Stimulated activated CD4-positive, alpha-beta T cell treated with anti-CD3 and anti-CD28 coated beads, Interleukin-1b, Interleukin-23, amount 100 ng/mL, for 4 hours (primary cell): ENCODE measurements at regions not wholly inside any gene's neighbourhood (a gene's known extent, or its start where the extent isn't known, plus 50 kb on each side); places are given as distances from the start of the nearest gene placed in this dataset.

Experiments used
- DNase-seq, 2 donors: peaks; one replicate each; pipeline ENCODE4 v3.0.0-alpha.2; 2020; ENCODE audit warnings: low read depth in 2 of 2

DNA sequence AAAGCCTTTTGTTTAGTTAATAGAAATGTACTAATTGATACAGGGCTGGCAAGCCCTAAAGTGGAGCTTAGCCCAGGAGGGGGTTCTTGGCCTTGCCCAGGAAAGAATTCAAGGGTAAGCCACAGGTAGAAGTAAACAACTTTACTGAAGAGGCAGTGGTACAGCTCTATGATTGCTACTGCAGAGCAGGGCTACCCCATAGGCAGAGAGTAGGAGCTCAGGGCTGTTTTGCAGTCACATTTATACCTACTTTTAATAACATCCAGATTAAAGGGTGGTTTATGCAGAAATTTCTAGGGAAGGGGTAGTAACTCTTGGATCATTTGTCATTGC is 680.4 kb upstream of the GJE1 start:
- DNase-seq = no peak

DNA sequence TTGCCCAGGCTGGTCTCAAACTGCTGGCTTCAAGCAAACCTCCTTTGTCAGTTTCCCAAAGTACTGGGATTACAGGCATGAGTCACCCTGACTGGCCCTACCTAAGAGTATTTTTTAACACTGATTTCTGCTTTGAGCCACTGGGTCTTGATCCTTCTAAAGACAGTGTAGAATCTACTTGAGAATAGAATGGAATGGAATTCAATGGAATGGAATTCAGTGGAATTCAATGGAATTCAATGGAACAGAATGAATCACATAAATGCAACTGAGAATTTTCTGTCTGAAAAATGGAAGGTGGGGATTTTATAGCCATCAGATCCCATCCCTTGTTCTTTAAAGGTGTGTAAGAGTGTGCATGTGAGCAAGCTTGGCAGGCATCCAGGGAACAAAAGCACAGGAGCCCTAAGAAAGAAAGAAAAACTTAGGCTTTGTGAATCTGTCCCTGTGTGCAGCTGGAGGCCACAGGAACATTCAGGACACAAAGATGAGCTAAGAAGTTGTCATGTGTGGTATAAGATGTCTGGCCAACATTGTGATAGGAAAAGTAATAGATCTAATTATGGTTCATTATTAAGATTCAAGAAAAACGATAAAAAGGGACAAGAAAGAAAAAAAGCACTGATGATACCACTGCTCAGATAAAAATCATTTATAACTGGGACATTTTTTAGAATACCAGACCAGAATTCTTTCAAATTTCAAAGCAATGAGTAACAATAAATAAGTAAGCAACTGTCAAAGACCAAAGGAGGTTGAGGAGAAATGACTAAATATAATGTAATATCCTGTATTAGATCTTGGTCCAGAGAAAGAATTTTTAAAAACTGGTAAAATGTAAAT is 681.0 kb upstream of the GJE1 start:
- DNase-seq = no peak

DNA sequence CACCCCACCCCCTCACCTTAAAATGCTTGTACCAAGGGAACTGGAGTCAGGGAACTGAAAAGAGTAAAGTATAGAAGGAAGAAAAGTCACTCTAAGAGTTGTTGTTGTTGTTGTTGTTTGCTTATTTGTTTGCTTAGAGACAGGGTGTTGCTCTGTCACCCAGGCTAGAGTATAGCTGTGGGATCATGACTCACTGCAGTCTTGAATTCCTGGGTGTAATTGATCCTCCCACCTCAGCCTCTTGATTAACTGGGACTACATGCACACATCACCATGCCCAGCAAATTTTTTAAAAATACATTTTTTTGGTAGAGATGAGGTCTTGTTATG is 681.6 kb upstream of the GJE1 start:
- DNase-seq = no peak

DNA sequence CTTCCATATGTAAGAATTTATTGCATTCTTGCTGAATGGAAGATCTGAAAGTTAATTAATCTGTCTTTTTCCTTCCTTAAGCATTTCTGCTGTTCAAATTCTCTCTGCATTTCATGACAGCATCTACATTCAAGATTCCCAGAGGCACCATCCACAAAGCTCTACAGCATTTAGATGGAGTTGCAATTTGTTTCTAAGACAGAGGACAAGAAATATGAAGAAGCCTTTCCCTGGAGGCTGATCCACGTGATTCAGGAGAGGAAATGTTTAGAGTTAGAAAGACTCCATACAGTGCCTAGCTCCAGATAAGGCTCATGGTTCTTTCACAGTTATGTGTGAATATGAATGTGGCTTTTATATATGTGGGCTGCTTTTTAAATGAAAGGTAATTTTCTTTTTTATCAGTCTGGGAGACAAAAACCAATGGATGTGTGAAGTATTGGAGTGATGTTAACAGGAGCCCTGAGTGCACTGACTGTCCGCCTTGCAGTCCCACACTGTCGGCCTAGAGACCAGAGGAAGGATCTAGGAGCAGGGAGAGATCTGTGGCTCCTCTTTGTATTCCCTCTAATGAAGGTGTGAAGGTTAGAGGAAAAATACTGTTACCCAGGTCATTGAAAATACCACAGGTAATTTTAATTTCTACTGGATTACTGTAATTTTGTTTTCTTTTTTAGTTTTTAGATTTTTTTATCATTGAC is 686.6 kb upstream of the GJE1 start:
- no peak for DNase-seq

DNA sequence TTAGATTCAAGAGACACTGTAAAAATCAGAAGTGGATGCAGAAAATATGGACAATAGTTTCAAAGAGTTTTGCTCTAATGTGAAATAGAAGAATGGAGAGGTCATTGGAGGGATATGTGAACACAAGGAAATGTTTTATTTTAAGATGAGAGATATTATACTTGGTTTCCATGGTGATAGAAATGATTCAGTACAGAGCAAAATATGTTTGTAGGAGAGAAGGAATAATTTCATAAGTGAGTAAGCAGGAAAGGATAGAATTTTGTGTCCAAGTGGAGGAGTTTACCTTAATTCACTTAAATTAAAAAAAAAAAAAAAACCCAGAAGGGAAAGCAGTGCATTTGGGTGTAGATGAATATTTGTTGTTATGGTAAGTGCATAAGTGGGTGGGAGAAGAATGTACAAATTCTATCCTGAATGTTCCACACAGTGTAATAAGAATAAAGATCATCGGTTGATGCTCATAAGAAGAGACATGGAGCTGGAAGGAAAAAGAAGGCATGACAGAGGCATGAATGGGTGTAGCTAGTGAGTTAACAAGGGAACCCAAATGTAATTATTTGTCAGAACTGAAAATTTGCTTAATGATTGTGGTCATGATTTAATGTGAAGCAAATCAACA is 688.9 kb upstream of the GJE1 start:
- DNase-seq = no peak

DNA sequence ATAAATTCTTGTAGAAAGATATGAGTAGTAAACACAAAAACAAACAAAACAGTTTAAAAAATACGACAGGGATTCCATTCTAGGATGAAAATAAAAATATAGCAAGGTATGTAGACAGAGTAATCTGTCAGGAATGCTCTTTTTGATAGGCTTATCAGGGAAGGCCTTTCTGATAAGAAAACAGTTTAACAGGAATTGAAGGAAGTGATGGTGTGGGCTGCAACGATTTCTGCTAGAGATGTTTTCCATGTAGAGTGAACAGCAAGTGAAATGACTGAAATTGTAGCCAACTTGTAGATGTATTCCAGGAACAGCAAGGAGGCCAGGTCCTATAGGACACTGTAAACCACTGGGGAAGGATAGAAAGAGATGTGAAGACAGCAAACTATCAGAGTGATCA is 689.7 kb upstream of the GJE1 start:
- no peak for DNase-seq

DNA sequence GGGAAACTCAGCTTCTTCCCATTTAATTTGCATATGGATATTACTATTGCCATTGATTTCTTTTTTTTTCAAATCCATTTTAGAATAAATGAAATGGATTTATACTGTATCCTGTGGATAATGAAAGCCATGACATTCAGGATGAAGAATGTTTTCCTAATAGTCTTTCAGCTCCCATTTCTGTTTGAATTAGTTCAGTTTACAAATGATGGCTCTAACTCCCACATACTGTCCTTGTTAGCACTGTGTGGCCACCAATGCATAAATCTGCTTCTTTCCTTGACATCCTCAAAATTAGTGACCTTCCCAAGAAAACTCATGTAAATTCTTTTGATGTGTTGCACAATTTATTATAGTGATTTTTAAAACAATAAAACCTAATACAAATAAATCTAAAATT is 693.2 kb upstream of the GJE1 start:
- no peak for DNase-seq

DNA sequence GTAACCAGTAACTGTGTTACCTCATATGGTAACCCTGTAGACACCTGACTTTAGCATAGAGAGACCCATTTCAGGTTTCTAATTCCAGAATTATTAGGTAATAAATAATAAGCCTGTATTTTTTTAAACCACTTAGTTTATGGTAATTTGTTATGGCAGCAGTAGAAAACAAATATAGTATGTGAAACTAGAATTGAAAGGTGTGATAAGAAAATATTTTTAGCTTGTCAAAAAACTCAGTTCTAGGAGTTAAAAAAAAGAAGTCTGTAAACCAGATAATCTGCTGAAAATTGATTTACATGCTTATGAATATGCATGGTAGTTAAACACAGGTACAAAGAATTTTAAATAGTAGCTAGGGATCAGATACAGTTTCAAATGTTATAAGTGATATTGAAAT is 695.0 kb upstream of the GJE1 start:
- no peak for DNase-seq

DNA sequence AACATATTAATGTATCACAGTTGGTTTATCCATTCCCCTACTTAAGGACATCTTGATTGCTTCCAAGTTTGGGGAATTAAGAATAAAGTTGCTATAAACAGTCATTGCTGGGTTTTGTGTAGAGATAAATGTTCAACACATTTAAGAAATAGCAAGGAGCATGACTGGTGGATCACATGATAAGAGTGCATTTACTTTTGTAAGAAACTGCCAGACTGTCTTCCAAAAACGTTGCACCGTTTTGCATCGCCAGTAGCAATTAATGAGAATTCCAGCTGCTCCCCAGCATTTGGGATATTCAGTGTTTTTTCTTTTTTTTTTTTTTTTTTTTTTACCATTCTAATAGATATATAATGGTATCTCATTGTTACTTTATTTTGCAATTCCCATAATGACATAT is 695.7 kb upstream of the GJE1 start:
- no peak for DNase-seq

DNA sequence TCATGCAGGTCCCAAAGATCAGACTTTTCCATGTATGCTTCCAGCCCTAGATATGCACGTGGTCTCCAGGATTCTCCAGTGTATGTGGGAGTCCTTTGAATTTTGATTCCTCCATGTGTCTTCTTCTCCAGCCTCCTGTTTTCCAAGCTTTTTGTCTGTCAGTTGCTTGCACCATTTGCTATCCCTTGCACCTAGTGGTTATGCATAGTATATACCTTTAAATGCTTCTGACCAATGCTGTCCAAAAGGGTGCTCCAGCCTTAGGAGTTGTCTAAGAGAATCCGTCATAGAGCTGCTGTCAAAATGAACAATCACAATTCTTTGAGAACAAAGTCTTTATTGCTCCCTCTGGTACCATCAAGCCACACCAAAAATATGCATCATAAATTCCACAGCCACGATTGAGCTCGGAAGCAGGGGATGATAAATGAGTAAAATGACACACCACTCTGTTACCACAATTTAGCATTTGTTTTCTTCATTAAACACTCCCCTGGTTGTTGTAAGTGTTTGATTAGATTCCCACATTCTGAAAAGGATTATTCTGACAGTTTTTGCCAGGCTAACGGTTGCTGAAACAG is 706.2 kb upstream of the GJE1 start:
- DNase-seq = no peak

DNA sequence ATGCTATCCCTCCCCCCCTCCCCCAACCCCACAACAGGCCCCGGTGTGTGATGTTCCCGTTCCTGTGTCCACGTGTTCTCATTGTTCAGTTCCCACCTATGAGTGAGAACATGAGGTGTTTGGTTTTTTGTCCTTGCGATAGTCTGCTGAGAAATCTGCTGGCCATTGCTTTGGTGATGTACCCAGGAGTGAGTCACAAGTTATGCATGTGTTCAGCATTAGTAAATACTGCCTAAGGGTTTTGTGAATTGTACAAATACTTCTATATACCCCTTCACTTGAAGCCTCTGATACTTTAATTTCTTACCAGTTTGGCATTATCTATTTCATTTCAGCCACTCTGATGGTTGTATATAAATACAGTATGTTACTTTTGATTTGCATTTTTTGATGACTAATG is 711.3 kb upstream of the GJE1 start:
- DNase-seq = no peak

DNA sequence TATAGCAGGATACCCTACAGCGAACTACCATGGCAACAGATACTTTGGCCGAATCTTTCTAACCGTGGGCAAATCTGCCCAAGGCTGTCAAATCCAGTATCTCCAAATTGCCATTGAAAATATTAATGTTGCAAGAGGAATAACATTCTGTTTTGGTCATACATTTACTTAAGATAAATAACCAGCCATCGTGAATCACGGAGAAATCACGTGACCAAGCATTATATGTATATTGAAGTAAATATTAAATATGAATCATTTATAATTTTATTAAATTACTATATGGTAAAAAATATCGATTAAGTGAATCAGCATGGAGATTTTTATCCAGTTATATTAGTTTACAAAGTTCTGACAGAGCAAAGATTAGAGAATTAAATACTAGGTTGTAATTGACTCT is 714.6 kb upstream of the GJE1 start:
- no peak for DNase-seq

DNA sequence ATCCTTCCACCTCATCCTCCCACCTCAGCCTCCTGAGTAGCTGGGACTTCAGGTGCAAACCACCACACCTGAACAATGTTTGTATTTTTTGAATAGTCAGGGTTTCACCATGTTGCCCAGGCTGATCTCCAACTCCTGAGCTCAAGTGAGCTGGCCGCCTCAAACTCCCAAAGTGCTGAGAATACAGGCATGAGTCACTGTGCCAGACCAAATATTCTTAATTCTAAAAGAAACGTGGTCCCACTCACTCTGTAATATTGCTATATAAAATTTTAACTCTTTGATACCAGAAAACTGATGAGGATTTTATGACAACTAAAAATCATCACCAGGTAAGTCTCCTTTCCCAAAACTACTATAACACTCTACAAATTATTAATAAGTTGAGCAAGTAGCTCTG is 716.8 kb upstream of the GJE1 start:
- DNase-seq = no peak

DNA sequence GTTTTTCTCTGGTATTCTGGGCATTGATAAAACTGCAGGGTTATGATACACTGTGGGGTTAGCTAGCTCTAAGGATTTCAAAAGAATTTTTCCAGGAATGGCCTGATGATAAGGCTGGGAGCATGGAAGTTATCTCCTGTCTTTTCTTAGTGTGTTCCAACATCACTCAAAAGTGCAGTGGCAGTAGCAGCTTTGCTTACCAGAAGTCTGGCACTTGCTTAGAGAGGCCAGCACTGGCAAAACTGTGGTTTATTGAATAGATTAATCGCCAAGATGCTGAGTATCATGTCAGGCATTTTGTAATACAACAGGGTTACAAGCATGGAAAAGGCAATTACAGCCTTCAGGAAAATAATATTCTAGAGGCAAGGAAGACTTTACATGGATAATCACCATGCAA is 719.5 kb upstream of the GJE1 start:
- no peak for DNase-seq

DNA sequence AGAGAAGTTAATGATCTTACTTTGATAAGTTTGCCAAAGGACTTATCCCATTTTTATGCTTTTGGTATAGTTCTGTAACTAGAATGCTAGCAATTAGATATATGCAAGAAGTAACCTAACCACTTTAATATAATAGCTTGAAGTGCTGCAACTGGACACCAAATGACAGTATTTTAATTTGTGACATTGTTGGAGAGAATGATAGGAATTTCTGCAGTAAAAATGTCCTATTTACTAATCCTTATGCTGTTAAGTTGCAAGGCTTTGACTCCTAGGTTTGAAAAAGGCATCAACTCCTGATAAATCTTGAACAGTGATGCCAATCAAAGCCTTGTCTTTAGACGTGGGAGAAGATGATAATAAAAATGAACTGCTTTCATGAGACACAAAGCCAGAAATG is 726.0 kb upstream of the GJE1 start:
- no peak for DNase-seq

DNA sequence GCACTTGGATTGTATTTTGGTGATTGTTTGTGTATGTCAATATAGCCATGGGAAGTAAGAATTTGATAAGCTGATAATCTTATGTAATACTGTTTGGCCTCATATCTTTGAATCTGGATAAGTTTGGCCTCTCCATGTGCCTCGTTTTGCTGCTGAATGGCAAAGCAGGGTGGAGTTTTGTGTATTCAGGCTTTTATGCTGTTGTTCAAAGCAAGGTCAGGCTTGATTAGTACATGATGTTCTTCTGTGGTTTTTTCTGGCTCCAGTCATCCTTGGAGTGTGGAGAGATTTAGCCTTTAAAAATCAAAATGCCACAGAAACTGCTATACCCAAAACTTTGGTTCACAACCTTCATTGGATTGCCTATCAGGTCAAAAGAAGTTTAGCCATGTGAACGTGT is 728.9 kb upstream of the GJE1 start:
- DNase-seq = no peak

DNA sequence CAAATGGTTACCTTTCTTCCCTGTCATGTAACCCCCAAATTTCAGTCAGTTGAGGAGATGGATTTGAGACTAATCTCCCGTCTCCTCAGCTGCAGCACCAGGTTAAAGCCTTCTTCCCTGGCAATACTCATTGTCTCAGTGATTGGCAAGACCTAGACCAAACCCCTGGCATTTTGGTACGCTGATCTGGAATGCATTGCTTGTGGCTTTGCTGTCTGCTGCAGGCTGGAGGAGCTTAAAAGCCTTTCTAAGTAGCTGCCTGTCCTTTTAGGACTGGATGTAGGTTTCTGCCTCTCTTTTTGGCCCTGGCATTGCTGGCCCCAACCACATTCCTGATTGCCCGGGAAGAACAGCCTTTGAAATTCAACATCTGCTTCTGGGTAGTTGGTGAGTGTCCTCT is 729.6 kb upstream of the GJE1 start:
- DNase-seq = no peak

DNA sequence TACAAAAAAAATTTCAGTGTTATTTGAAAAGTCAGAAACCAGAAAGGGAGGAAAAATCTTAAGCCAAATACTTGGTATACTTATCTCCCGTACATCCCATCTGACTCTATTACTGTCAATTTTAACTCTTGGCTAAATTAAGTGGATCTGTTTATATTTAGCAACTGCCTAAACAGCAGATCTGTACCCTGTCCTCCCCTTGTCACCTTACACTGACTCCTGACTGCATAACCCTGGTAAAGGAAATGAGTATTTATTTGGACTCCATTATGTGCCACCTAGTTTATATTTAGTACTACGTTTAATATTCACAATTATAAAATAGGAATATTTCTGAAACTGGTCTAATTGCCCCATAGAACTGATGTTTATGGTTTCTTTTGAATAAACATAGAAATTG is 730.2 kb upstream of the GJE1 start:
- no peak for DNase-seq

DNA sequence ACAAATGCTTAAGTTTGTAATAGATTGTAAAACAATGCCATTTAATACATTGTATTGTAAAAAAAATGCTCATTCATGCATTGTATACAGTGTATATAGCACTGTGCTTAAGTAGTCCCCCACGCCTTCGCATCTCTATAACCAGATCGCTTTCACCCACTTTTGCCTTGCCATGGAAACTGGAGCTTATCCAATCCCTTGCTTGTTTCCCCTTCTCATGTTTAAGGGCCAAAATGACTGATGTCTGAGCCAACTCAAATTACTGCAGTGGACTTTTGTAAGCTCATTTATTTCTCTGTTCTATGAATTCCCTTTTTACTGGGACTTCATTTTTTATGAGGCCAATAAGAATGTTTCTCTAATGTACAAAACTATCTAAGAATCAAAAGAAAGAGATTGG is 730.9 kb upstream of the GJE1 start:
- DNase-seq = no peak

DNA sequence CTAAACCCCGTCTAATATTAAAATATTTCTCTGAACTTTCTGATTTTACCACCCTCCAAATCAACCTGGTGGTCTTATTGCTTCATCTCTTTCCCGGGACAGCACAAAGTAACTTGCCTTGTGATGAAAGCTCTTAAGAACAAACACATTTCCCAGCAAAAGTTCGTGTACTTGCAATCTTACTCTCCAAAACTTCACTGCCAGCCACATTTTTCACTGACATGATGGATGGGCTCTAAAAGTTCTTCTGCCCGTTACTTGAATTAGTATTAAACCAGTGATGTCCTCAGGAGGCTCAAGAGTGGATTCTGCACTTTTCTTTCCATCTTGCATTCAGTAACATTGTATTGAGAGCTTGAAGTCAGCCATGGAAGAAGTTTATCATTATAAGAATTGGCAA is 731.6 kb upstream of the GJE1 start:
- no peak for DNase-seq

DNA sequence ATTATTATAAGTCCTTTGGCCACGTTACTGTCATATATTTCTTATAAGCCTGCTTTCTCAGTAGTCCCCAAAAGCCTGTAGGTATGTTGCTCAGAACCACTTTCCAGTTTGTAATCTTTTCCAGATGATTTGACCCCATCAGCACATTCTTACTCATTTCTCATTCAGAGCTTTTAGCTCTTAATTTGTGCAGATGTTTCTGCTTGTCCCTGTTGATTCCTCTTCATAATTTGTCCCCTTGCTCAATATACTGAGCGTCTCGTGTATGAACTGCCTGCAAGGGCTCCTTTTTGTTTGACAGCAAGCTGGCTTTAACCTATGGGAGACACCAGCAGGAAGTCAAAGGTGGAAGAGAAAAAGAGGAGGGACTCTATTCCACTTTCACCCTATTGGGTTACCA is 733.8 kb upstream of the GJE1 start:
- DNase-seq = no peak

DNA sequence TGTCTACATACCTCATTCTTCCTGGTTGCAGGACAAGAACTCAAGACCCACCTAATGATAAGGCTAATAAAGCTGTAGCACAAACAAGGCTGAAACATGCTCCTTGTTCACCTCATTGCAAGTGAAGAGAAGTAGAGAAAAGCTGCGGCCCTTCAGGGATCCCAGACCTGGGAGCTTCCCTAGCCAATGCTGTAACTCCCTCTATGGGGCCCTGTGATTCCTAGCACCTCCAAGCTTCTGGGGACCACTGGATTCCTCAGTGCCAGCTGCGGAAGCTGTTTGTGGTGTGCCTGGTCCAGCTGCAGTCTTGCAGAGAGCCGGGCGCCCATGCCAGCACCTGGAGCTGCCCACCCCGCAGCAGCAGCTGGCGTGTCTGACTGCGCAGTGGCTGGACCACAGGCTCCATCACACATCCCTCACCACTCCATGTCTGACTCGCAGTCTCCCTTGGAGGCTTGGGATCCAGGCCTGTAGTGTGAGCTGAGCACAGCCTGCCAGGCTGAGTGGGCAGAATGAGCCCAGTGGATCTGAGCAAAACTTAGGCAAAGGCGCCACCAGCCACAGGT is 737.2 kb upstream of the GJE1 start:
- DNase-seq = no peak

DNA sequence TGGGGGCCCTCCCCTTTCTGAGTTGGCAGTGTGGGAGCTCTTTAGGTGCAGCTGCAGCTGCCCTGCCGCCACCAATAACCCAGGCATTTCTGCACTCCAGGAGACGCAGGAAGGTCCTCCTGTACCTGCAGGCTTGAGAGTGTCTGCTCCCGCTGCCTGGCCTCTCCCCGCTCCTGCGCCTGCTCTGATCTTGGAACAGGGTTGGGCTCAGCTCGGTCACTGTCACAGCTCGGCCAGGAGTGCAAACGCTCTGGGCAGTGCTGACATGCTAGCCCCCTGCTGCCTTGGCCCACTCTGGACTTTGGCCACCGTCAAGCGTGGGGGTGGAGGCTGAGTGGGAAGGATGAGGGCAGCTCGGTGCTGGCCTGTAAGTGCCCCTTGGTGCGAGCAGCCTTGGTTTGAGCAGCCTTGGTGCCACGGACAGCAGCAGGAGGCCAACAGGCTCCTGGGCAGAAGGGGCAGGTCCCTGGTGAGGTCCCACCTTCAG is 738.1 kb upstream of the GJE1 start:
- no peak for DNase-seq
